Keratinocyte (primary cell): ENCODE measurements at regions not wholly inside any gene's neighbourhood (a gene's known extent, or its start where the extent isn't known, plus 50 kb on each side); places are given as distances from the start of the nearest gene placed in this dataset.

ENCODE experiments used
- EZH2 ChIP-seq: IDR thresholded peaks from one replicate; pipeline ENCODE4 v1.6.1; 2012; ENCODE audit warnings: inconsistent platforms, mild to moderate bottlenecking, low read length, moderate library complexity
- TF ChIP-seq, protein P1 (sequence below), 3 experiments: IDR thresholded peaks in 1 of 3; conservative IDR thresholded peaks in 1 of 3; optimal IDR thresholded peaks in 1 of 3; 2 replicates in 2 of 3; 3 replicates in 1 of 3; pipeline versions ENCODE3 to v1.5.1; 2011; ENCODE audit warnings: low read length in 3 of 3, mild to moderate bottlenecking in 3 of 3, moderate library complexity in 2 of 3, control low read depth in 1 of 3, inconsistent platforms in 1 of 3; ENCODE audit not compliant: insufficient read depth in 2 of 3; ENCODE audit errors: extremely low read depth in 1 of 3

DNA sequence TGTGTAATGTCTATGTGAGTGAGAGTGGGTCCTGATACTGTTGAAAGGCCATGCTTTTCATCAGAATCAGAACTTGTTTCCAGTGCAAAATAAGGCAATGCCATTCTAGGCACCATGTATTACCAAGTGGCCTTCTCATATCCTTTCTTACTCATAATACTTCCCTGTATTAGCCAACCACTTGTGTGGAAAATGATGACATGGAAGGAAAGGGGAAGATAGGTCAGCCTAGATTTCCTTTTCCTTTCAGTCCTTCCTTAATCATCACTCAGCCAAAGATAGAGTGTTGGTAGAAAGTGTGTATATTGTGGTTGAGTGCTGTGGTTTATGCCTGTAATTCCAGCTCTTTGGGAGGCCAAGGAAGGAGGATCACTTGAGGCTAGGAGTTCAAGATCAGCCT, 158.6 kb upstream of the PREP start:
- TF ChIP-seq, protein P1, sequence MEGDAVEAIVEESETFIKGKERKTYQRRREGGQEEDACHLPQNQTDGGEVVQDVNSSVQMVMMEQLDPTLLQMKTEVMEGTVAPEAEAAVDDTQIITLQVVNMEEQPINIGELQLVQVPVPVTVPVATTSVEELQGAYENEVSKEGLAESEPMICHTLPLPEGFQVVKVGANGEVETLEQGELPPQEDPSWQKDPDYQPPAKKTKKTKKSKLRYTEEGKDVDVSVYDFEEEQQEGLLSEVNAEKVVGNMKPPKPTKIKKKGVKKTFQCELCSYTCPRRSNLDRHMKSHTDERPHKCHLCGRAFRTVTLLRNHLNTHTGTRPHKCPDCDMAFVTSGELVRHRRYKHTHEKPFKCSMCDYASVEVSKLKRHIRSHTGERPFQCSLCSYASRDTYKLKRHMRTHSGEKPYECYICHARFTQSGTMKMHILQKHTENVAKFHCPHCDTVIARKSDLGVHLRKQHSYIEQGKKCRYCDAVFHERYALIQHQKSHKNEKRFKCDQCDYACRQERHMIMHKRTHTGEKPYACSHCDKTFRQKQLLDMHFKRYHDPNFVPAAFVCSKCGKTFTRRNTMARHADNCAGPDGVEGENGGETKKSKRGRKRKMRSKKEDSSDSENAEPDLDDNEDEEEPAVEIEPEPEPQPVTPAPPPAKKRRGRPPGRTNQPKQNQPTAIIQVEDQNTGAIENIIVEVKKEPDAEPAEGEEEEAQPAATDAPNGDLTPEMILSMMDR (optimal IDR thresholded peaks at IDR 0.05 in 1 of 3, IDR thresholded peaks at IDR 0.05 in 1 of 3, conservative IDR thresholded peaks at IDR 0.05 in 1 of 3; ENCODE audit: extremely low read depth in 1 of 3, insufficient read depth in 2 of 3, low read length in 3 of 3): no peak
- TF ChIP-seq EZH2: no peak
